Activated naive CD8-positive, alpha-beta T cell treated with anti-CD3 and anti-CD28 coated beads, Interleukin-2, amount 50 U/mL, for 24 hours (primary cell): ENCODE measurements at regions not wholly inside any gene's neighbourhood (a gene's known extent, or its start where the extent isn't known, plus 50 kb on each side); places are given as distances from the start of the nearest gene placed in this dataset.
"Not testable (repeated sequence)": the region's sequence is repeated elsewhere in the genome, so short reads cannot be mapped to it uniquely, and the experiment has no call there.

Experiments
- ATAC-seq: fragments of 150-1000 bp; cut with Tn5 transposase; one replicate; pipeline ENCODE4 v1.10.0; 2021
- DNase-seq: peaks from one replicate; pipeline ENCODE4 v3.0.0; 2021
- H3K27ac Mint-ChIP-seq: one replicate; pipeline ENCODE4 v1.8.0; 2021; ENCODE audit warnings: mild to moderate bottlenecking, mixed read lengths
- H3K27me3 Mint-ChIP-seq: one replicate; pipeline ENCODE4 v1.8.0; 2021; ENCODE audit warnings: mixed read lengths
- H3K36me3 Mint-ChIP-seq: one replicate; pipeline ENCODE4 v1.8.0; 2021; ENCODE audit warnings: low read depth, mixed read lengths
- H3K4me1 Mint-ChIP-seq: one replicate; pipeline ENCODE4 v1.8.0; 2021; ENCODE audit warnings: mixed read lengths
- H3K4me3 Mint-ChIP-seq: one replicate; pipeline ENCODE4 v1.8.0; 2021; ENCODE audit warnings: mild to moderate bottlenecking, moderate library complexity, mixed read lengths
- H3K9me3 Mint-ChIP-seq: one replicate; pipeline ENCODE4 v1.8.0; 2021; ENCODE audit warnings: mixed read lengths

- no peak overlapping the region for H3K4me3 Mint-ChIP-seq
- H3K9me3 Mint-ChIP-seq: no peaks in the 10 kb centered on the region
- no peaks in the 10 kb centered on the region for H3K36me3 Mint-ChIP-seq
- no peak overlapping the region for H3K27ac Mint-ChIP-seq
- ATAC-seq: no peak
- H3K4me1 Mint-ChIP-seq: no peaks in the 10 kb centered on the region
- no peaks in the 10 kb centered on the region for H3K27me3 Mint-ChIP-seq
- DNase-seq: no peak
Measured at GRCh38 chr6:119961450-119961849, 611.9 kb upstream of the MAN1A1 start.

DNA sequence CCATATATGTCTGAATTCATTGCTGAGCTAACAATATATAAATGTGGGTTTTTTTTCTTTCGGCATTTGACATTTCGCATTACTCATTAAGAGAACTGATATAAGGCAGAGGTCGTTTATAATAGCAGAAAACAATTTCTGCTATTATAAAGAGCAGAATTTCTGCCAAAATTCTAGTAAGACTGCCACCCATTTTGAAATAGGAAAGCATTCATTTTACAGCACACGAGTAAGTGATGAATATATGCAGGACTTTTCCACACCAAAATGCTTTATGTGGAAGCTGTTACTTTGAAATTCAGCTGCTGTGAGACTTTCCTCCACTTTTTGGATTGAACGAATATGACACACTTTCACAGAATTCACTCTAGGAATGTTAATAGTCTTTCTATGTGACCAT, 610.9 kb upstream of the MAN1A1 start:
- DNase-seq (no peak), ATAC-seq (no peak)
- Mint-ChIP-seq H3K9me3 (no peaks in the 10 kb centered on the region), H3K36me3 (no peaks in the 10 kb centered on the region), H3K4me3 (no peak overlapping the region), H3K27ac (no peak overlapping the region), H3K27me3 (no peaks in the 10 kb centered on the region), H3K4me1 (no peaks in the 10 kb centered on the region)

GRCh38 chr6:119960036-119960435, 610.5 kb upstream of the MAN1A1 start:
- Mint-ChIP-seq H3K4me1 (no peaks in the 10 kb centered on the region), H3K4me3 (no peak overlapping the region), H3K27ac (no peak overlapping the region), H3K36me3 (no peaks in the 10 kb centered on the region), H3K9me3 (no peaks in the 10 kb centered on the region), H3K27me3 (no peaks in the 10 kb centered on the region)
- ATAC-seq (no peak), DNase-seq (no peak)

DNA sequence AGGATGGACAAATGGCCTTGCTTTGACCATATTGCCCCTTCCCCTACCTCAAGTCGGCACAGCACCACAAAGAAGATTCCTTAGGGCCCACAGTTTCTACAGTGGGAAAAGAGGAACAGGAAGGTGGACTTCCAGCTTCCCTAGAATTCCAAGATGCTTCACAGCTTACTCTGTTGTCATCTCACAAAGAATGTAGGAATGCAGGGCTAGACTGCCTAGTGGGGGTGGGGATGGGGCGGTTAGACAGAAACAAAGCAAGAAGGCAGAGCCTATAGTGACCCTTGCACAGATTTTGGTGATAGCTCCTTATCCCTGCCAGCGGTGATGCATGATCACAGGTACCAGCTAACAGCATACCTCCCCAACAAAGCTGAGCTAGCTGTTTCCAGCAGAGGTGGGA, 607.6 kb upstream of the MAN1A1 start:
- Mint-ChIP-seq H3K36me3 (no peaks in the 10 kb centered on the region), H3K4me3 (no peak overlapping the region), H3K9me3 (peaks cover 4% of the 10 kb centered on the region), H3K27ac (no peak overlapping the region), H3K27me3 (no peaks in the 10 kb centered on the region), H3K4me1 (no peaks in the 10 kb centered on the region)
- DNase-seq (no peak), ATAC-seq (no peak)

- Mint-ChIP-seq H3K4me1 (no peaks in the 10 kb centered on the region), H3K4me3 (no peak overlapping the region), H3K36me3 (no peaks in the 10 kb centered on the region), H3K27me3 (no peaks in the 10 kb centered on the region), H3K27ac (no peak overlapping the region), H3K9me3 (peaks cover 11% of the 10 kb centered on the region)
- DNase-seq (no peak), ATAC-seq (no peak)
Measured at GRCh38 chr6:119952696-119953095, 603.1 kb upstream of the MAN1A1 start.

DNA sequence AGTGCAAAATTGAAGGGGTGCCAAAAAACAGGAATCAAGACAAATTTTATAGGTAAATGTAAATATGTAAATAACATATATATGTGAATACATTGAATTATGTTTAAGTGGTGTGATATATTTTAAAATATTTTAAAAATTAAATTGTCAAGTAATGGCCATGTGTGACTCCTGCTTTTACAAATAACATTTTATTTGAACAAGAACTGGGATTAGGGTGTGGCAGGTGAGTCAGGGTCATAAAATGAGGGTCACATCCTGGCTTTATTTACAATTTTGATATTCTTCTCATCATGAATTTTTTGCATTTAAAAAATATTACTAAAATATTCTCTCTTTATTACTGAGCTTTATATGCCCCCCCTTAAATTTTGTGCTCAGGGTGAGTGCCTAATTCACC, 601.1 kb upstream of the MAN1A1 start:
- no peak overlapping the region for H3K27ac Mint-ChIP-seq
- peaks cover 11% of the 10 kb centered on the region for H3K9me3 Mint-ChIP-seq

GRCh38 chr6:119942078-119942752, 592.7 kb upstream of the MAN1A1 start:
- no peak for ATAC-seq
- no peak for DNase-seq
- Mint-ChIP-seq H3K4me3 (no peak overlapping the region), H3K4me1 (no peaks in the 10 kb centered on the region), H3K36me3 (no peaks in the 10 kb centered on the region), H3K27me3 (peaks cover 2% of the 10 kb centered on the region), H3K27ac (no peak overlapping the region), H3K9me3 (no peaks in the 10 kb centered on the region)

More for the DNA sequence above, 601.1 kb upstream of the MAN1A1 start:
- no peak for ATAC-seq
- no peak overlapping the region for H3K4me3 Mint-ChIP-seq
- DNase-seq: no peak
- no peaks in the 10 kb centered on the region for H3K4me1 Mint-ChIP-seq
- H3K27me3 Mint-ChIP-seq: no peaks in the 10 kb centered on the region
- no peaks in the 10 kb centered on the region for H3K36me3 Mint-ChIP-seq

GRCh38 chr6:119938752-119939151, 589.2 kb upstream of the MAN1A1 start:
- no peak overlapping the region for H3K4me3 Mint-ChIP-seq
- ATAC-seq (no peak), DNase-seq (no peak)
- H3K27ac Mint-ChIP-seq: no peak overlapping the region
- H3K4me1 Mint-ChIP-seq: no peaks in the 10 kb centered on the region
- H3K27me3 Mint-ChIP-seq: no peaks in the 10 kb centered on the region
- no peaks in the 10 kb centered on the region for H3K36me3 Mint-ChIP-seq
- H3K9me3 Mint-ChIP-seq: no peaks in the 10 kb centered on the region

DNA sequence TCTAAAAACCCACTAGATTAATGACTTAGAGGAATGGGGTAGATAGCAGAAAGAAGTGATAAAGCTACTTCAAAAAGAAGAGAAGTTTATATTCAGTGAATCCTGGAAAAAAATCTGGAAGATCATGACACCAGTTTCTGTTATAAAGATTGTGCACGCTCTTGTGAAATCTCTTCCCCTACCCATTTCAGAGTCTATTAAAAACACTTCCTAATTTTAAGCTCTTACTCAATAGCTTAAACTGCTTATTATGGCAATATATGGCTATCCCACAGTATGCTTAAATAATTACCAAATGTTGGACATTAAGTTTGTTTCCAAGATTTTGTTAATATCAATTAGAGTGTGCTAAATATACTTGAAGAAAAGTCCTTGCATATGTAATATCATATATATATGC, 585.3 kb upstream of the MAN1A1 start:
- no peak for ATAC-seq
- no peak overlapping the region for H3K27ac Mint-ChIP-seq
- H3K9me3 Mint-ChIP-seq: no peaks in the 10 kb centered on the region
- H3K36me3 Mint-ChIP-seq: no peaks in the 10 kb centered on the region
- H3K4me1 Mint-ChIP-seq: no peaks in the 10 kb centered on the region
- DNase-seq: no peak
- no peaks in the 10 kb centered on the region for H3K27me3 Mint-ChIP-seq
- no peak overlapping the region for H3K4me3 Mint-ChIP-seq

DNA sequence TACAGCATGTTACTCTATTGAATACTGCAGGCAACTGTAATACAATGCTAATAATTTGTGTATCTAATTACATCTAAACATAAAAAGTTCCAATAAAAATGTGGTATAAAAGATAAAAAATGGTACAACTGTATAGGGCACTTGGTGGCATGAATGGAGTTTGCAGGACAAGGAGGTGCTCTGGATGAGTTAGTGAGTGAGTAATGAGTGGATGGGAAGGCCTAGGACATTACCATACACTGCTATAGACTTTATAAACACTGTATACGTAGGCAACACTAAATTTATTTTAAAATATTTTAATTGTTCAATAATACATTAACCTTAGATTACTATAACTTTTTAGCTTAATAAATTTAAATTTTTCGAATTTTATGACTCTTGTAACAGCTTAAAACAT, 579.6 kb upstream of the MAN1A1 start:
- Mint-ChIP-seq H3K4me3 (no peak overlapping the region), H3K27ac (no peak overlapping the region), H3K9me3 (peaks cover 25% of the 10 kb centered on the region), H3K4me1 (no peaks in the 10 kb centered on the region), H3K27me3 (no peaks in the 10 kb centered on the region), H3K36me3 (peaks cover 5% of the 10 kb centered on the region)
- DNase-seq (no peak), ATAC-seq (no peak)

DNA sequence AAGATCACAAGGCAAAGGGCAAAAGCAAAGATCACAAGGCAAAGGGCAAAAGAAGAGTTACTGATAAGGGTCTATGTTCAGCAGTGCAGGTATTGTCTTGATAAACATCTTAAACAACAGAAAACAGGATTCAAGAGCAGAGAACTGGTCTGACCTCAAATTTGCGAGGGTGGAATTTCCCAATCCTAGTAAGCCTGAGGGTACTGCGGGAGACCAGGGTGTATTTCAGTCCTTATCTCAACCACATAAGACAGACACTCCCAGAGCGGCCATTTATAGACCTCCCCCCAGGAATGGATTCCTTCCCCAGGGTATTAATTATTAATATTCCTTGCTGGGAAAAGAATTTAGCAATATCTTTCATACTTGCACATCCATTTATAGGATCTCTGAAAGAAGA, 575.3 kb upstream of the MAN1A1 start:
- not testable (repeated sequence) for H3K4me1 Mint-ChIP-seq, H3K36me3 Mint-ChIP-seq, H3K27me3 Mint-ChIP-seq, DNase-seq, H3K4me3 Mint-ChIP-seq, H3K27ac Mint-ChIP-seq, ATAC-seq
- peaks cover 62% of the 10 kb centered on the region for H3K9me3 Mint-ChIP-seq

DNA sequence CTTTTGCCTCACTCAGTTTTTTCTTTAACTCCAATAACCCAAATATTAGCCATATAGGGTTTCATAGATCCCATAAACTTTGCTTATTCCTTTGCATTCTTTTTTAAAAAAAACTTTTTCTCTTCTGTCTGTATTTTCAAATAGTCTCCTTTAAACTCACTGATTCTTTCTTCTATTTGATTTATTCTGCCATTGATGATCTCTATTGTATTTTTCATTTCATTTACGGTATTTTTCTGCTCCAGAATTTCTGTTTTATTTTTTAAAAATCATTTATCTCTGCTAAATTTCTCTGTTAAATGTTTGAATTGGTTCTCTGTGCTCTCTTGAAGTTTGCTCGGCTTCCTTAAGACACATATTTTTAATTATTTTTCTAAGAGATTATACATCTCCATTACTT, 573.3 kb upstream of the MAN1A1 start:
- ATAC-seq: no peak
- peaks cover 3% of the 10 kb centered on the region for H3K27me3 Mint-ChIP-seq
- H3K9me3 Mint-ChIP-seq: peaks cover 62% of the 10 kb centered on the region

GRCh38 chr6:119921491-119922010, 572.0 kb upstream of the MAN1A1 start:
- H3K4me1 Mint-ChIP-seq: no peaks in the 10 kb centered on the region
- no peak overlapping the region for H3K27ac Mint-ChIP-seq
- H3K27me3 Mint-ChIP-seq: peaks cover 3% of the 10 kb centered on the region
- ATAC-seq (no peak), DNase-seq (no peak)
- peaks cover 5% of the 10 kb centered on the region for H3K36me3 Mint-ChIP-seq
- H3K4me3 Mint-ChIP-seq: no peak overlapping the region
- H3K9me3 Mint-ChIP-seq: peaks cover 58% of the 10 kb centered on the region

More for the DNA sequence above, 573.3 kb upstream of the MAN1A1 start:
- Mint-ChIP-seq H3K27ac (no peak overlapping the region), H3K36me3 (peaks cover 5% of the 10 kb centered on the region), H3K4me1 (no peaks in the 10 kb centered on the region), H3K4me3 (no peak overlapping the region)
- no peak for DNase-seq

DNA sequence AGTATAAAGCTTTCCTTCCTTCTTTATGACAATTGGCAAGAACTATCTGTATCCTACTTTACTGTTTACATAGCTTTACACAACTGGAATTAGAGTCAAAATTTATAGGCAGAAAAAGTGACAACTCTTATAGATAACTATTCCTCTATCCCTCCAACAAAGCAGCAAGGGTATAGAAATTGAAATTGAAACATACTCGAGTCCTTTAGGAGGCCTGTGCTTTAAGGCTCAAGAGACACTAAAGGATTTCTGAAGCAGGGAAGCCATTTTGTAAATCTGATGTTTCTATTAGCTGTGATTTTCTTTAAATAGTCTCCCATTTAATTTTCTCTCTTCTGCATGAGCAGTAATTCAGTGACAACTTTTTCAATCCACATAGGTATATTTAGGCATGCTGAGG, 567.6 kb upstream of the MAN1A1 start:
- H3K27ac Mint-ChIP-seq: no peak overlapping the region
- no peak overlapping the region for H3K4me3 Mint-ChIP-seq
- DNase-seq (no peak), ATAC-seq (no peak)
- no peaks in the 10 kb centered on the region for H3K4me1 Mint-ChIP-seq
- H3K36me3 Mint-ChIP-seq: no peaks in the 10 kb centered on the region
- peaks cover 3% of the 10 kb centered on the region for H3K27me3 Mint-ChIP-seq
- peaks cover 21% of the 10 kb centered on the region for H3K9me3 Mint-ChIP-seq

GRCh38 chr6:119915971-119916370, 566.4 kb upstream of the MAN1A1 start:
- DNase-seq (no peak), ATAC-seq (no peak)
- Mint-ChIP-seq H3K27ac (no peak overlapping the region), H3K36me3 (no peaks in the 10 kb centered on the region), H3K27me3 (peaks cover 3% of the 10 kb centered on the region), H3K4me3 (no peak overlapping the region), H3K9me3 (peaks cover 8% of the 10 kb centered on the region), H3K4me1 (no peaks in the 10 kb centered on the region)

GRCh38 chr6:119908157-119908556, 558.6 kb upstream of the MAN1A1 start:
- Mint-ChIP-seq H3K4me1 (no peaks in the 10 kb centered on the region), H3K27ac (no peak overlapping the region), H3K27me3 (no peaks in the 10 kb centered on the region), H3K9me3 (no peaks in the 10 kb centered on the region), H3K36me3 (no peaks in the 10 kb centered on the region), H3K4me3 (no peak overlapping the region)
- DNase-seq: no peak
- ATAC-seq: no peak
